ENCODE measurements at regions not wholly inside any gene's neighbourhood (a gene's known extent, or its start where the extent isn't known, plus 50 kb on each side); places are given as distances from the start of the nearest gene placed in this dataset.

GRCh38 chr2:107242811-107243210 is 356.8 kb upstream of the ST6GAL2 start:
- DNase-seq: no peak

- no peak for DNase-seq
These were observed 363.0 kb upstream of the ST6GAL2 start for GRCh38 chr2:107248932-107249331.

- DNase-seq: no peak
These were observed 369.8 kb upstream of the ST6GAL2 start for GRCh38 chr2:107255744-107256143.

GRCh38 chr2:107258531-107259407 is 372.8 kb upstream of the ST6GAL2 start:
- no peak for DNase-seq

- no peak for DNase-seq
These were observed 373.6 kb upstream of the ST6GAL2 start for GRCh38 chr2:107259408-107260195.

- DNase-seq: no peak
These were observed 377.7 kb upstream of the ST6GAL2 start for GRCh38 chr2:107263628-107264027.

GRCh38 chr2:107264184-107264583 is 378.2 kb upstream of the ST6GAL2 start:
- no peak for DNase-seq

- DNase-seq: no peak
These were observed 380.6 kb upstream of the ST6GAL2 start for GRCh38 chr2:107266555-107266954.

GRCh38 chr2:107267086-107267485 is 381.1 kb upstream of the ST6GAL2 start:
- no peak for DNase-seq

GRCh38 chr2:107276034-107276433 is 390.1 kb upstream of the ST6GAL2 start:
- DNase-seq: no peak

- DNase-seq: no peak
These were observed 392.7 kb upstream of the ST6GAL2 start for GRCh38 chr2:107278672-107279071.

- DNase-seq: no peak
These were observed 395.7 kb upstream of the ST6GAL2 start for GRCh38 chr2:107281637-107282036.

GRCh38 chr2:107282135-107282534 is 396.2 kb upstream of the ST6GAL2 start:
- no peak for DNase-seq

- DNase-seq: no peak
These were observed 399.8 kb upstream of the ST6GAL2 start for GRCh38 chr2:107285621-107286299.

- DNase-seq: no peak
These were observed 404.1 kb upstream of the ST6GAL2 start for GRCh38 chr2:107290041-107290440.

- DNase-seq: no peak
These were observed 418.0 kb upstream of the ST6GAL2 start for GRCh38 chr2:107303964-107304363.

GRCh38 chr2:107305966-107306365 is 420.0 kb upstream of the ST6GAL2 start:
- no peak for DNase-seq

- no peak for DNase-seq
These were observed 420.9 kb upstream of the ST6GAL2 start for GRCh38 chr2:107306881-107307280.

- DNase-seq: no peak
These were observed 422.9 kb upstream of the ST6GAL2 start for GRCh38 chr2:107308835-107309234.

GRCh38 chr2:107312240-107312639 is 426.3 kb upstream of the ST6GAL2 start:
- no peak for DNase-seq

GRCh38 chr2:107313316-107313715 is 427.3 kb upstream of the ST6GAL2 start:
- no peak for DNase-seq

GRCh38 chr2:107320881-107321280 is 434.9 kb upstream of the ST6GAL2 start:
- no peak for DNase-seq

- no peak for DNase-seq
These were observed 436.4 kb upstream of the ST6GAL2 start for GRCh38 chr2:107322416-107322815.
